HT-29 (cell line): ENCODE measurements at regions not wholly inside any gene's neighbourhood (a gene's known extent, or its start where the extent isn't known, plus 50 kb on each side); places are given as distances from the start of the nearest gene placed in this dataset.
"Not testable (repeated sequence)": the region's sequence is repeated elsewhere in the genome, so short reads cannot be mapped to it uniquely, and the experiment has no call there.

Experiments used
- DNase-seq: peaks from one replicate; pipeline ENCODE4 v3.0.0-alpha.2; 2015; ENCODE audit warnings: low spot score

DNA sequence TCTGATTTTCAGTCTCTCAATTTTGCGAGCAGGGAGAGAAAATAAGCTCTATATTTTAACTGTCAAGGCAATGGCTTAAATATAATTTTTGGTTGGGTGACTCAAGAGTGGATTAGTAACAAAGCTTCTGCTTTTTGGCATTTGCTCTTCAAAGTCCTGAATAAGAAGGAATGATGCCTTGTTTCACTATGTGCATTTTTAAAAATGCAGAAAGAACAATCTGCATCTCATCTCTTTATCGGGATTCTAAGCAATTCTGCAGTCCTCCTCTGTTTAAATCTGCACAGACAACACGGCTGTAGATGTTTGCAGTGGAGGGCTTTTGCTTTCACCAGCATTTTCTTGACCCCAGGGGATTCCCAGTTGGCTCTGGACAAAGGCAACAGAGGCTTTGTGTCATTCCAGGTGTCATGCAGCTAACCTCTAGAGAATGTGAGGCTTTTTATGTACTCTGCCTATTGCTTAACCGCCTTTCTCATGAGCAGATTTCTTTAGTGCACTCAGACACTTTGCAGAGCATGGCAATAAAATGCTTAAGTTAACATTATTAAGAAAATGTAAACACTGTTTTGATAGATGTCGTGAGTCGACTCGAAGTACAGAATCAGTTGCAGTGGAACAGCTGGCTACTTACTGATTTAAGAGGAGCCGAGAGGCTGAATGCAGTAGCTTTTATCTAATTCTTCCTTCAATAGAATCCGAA, 783.2 kb upstream of the NEGR1 start:
- DNase-seq = no peak

DNA sequence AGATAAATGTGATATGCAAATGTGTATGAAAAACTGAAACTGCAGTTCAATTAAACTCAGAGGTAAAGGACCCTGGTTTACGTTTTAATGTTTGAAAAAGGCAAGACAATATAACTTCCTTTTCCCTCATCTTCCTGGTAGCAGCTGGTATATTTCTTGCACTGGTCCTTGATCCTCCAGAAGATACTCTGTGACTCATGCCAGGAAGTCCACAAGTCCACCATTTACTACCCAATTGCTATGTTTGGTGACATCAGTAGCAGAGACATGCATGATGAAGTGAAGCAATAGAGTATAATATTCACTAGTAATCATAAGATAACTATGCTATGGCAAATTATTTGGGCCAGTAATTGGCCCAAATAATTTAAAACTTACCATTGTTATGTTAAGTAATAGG, 774.5 kb upstream of the NEGR1 start:
- DNase-seq = peak; percentile 2

DNA sequence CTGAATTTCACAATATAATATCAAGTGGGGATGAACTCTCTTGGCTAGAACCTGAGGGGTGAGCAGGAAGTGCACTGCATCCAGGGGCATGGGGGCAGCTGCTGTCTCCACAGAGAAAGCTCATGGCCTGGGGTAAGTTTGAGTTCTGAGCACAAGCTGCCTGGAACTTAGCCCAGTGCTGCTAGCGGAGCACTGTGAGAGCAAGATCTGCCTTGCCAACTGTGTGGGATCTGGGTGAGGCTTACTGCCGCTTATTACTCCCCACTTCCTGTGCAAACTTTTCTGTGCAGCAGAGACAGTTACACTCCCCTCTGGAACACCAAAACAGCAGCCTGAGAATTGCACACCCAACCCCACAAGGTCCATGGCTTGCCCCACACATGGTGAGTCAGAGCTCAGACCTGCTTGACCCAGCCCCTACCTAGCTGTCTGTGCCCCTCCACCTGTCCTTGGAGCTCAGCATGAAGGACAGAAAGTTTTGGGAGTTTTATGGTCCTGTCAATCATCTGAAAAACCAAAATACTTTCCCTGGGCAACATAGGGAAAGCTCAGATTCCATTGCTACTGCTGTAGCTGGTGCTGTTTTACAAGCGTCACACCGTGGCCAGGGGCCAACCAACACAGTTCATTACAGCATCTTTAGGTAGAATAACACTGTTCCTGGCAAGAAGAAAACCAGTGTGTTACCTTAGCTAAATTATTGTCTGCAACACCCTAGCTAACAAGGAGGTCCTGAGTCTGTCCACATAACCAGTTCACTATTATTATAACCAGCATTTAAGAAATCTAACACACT, 762.1 kb upstream of the NEGR1 start:
- no peak for DNase-seq

GRCh38 chr1:73042403-73042802, 760.1 kb upstream of the NEGR1 start:
- no peak for DNase-seq

- DNase-seq = no peak
These were observed 758.5 kb upstream of the NEGR1 start for GRCh38 chr1:73040811-73041210.

GRCh38 chr1:73034271-73034670, 751.9 kb upstream of the NEGR1 start:
- DNase-seq = no peak

GRCh38 chr1:73033640-73034039, 751.3 kb upstream of the NEGR1 start:
- DNase-seq = no peak

DNA sequence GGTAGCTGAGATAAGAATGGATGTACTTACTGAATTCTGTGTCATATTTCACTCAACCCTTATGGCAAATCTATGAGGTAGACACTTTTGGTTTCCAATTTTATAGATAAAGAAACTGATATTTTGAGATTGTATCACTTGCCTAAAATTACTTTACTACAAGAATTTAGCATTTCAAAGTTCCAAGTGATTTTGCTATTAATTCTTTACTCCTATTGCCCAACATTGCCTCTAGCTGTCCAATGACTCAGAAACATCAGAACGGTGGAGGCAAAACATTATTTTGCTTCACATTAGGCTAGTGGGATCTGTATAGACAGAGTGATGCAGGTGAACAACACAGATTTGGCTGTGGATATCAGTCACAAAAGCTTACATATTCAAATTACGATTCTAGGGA, 747.2 kb upstream of the NEGR1 start:
- no peak for DNase-seq

- no peak for DNase-seq
These were observed 743.8 kb upstream of the NEGR1 start for GRCh38 chr1:73026114-73026513.

DNA sequence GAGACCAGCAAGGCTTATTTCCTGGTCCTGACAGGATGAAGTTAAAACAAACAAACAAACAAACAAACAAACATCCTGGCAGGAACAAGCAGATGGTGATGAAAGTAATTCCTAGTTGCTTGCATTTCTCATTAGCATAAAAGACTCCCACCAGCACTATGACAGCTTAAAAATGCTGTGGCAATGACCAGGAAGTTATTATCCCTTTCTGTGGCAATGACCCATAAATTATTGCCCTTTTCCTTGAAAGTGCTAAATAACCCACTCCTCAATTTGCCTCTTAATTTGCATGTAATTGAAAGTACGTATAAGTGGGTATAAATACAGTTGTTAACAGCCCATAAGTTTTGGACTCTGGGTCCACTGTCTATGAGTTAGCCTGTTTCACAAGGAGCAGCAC, 727.6 kb upstream of the NEGR1 start:
- DNase-seq = no peak

DNA sequence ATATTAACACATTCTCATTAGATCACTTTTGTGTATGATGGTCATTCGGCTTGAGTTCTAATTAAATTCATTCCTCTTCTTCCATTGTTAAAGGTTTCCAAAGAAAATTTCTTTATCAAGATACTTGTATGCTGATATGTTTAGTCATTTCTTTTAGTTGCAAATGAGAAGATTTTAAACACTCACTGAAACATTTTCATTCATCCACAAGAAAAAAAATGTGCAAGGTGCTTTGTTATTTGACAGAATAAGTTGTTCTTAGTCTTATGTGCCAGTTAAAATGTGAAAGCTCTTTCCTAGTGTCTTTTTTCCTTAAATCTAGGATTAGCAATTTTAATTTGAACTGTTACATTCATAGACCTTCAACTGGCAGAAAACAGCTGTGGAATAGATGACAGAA, 727.0 kb upstream of the NEGR1 start:
- DNase-seq = no peak

DNA sequence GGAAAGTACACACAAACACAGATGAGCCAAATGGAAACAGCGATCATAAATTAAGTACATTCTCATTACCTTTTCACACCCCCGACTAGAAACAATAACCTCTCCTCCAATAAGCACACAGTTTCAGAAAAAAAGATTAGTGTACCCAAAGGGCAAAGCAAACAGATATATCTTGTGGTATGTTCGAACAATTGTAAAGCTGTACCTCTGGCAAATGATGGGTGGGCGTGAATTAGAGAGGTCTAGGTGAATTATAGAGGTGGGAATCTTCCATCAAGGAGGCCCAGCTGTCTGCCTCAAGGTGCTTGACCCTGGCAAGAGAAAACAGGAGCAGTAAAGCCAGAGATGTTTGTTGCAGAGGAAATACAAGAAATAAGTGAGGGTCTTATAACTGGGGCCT, 715.3 kb upstream of the NEGR1 start:
- no peak for DNase-seq

DNA sequence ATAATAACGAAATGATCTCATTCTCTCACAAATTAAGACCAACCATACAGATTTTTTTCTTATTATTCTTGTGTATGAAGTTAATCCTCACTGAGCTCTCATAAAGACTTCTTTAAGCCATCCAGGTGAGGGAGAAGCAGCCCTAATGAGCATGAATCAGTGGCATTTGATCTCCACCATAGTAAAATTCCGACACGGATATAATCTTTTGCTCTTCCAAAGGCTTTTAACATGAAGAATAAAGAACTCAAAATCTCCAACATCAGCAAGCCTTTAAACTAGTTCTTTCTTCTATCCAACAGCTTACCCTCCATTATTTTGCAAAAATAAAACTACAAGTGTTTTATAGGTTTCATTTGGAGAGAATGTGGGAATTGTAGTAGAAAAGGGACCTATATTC, 714.7 kb upstream of the NEGR1 start:
- no peak for DNase-seq

GRCh38 chr1:72987871-72988270, 705.5 kb upstream of the NEGR1 start:
- DNase-seq = not testable (repeated sequence)

DNA sequence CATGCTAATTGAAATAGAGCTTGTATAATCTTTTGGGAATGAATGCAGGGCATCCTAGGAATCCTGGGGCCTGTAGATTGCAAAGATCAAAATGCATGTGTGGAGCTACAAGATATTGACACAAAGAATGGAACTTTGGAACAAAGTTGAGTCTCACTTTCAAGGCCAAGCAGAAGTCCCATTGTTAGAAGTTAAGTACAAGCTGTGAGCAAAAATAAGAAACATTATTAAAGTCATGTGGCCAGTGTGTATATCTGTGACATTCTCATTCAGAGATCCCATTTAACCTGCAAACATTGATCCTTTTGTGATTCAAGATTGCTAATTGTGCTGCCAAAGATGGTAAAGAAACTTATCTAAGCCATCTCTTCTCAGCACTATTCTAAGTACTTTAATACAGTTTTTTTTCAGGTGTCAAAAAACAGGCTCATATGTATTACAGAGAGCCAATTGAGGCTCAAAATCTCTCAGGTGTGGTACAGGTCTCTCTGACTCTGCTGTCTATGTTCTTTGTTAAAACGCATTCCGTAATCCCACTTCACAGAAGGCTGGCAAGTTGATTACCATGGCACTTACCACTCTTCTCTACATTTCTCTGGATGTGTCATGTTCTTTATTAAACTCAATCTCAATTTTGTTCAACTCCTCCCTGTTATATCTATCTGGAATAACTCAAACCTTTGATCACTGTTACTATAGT, 704.4 kb upstream of the NEGR1 start:
- no peak for DNase-seq

GRCh38 chr1:72985024-72985423, 702.7 kb upstream of the NEGR1 start:
- DNase-seq = not testable (repeated sequence)

DNA sequence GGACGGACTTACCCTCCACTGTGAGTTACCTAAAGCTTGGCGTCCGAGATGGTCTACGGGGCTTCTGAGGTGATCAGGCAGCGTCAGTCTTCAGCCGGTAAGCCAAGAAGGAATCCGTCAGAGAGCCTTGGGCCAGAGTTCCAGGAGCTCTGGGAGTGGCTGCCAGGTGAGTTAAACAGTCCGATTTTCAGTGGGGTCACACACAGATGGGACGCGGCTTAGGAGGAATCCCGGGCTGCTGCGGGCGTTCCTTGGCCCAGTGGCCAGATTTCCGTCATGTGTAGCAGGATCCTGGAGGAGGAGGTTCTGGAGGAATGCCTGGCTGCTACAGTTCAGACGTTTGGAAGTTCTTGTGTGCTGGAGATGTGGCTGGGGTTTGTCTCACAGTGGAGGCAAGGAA, 700.7 kb upstream of the NEGR1 start:
- not testable (repeated sequence) for DNase-seq

DNA sequence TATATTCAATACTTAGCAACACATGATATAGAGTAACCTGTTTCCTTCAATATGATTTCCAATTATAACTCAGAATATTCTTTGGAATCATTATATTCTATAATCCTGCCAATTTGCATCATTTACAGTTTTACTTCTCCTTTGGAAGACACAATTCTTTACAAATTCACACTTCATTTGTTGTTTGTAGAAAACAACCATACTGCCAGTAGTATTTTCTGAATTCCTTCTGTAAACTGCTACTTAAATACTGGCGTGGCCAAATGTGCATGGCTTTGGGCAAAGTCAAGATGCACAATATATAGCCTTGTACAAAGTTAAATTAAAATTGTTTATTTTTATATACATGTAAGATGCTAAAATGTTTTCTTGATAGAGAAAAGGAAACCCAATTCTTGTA, 687.1 kb upstream of the NEGR1 start:
- DNase-seq = no peak

DNA sequence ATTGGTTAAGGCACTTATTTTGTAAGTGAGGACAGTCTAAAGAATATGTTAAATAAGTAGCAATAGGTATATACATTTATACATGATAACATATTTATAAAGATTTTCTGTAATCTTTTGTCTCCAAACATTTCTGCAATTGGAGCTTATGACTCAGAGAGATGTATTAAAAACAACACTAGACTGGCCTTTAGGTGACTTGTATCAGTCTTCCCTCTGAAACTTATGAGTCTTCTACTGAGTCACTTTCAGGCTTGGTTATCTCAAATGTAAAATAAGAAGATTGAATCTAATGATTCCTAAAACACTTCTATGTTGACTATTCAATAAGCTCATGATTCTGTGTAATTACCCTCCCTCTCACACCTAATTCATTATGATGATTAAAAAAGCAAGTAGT, 672.6 kb upstream of the NEGR1 start:
- no peak for DNase-seq

DNA sequence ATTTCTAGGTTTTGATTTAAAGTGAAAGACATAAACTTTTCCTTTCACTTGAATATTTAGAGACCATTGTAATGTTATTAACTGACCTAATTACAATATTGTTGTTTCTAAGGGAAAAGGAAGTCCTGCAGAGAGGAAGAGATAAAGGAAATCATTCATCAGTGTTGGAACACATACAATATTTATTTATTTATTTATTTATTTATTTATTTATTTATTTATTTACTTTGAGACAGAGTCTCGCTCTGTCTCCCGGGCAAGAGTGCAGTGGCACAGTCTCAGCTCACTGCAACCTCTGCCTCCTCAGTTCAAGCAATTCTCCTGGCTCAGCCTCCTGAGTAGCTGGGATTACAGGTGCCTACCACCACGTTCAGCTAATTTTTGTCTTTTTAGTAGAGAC, 668.6 kb upstream of the NEGR1 start:
- DNase-seq = not testable (repeated sequence)

GRCh38 chr1:72946903-72947499, 664.7 kb upstream of the NEGR1 start:
- no peak for DNase-seq

- no peak for DNase-seq
These were observed 659.7 kb upstream of the NEGR1 start for GRCh38 chr1:72942008-72942407.
